T-helper 1 cell treated with Interleukin-12 subunit alpha and Interleukin-12 subunit beta and Interleukin-4 antibody, amounts not matched to agents 30 μg/mL and 1 μg/mL, for 36 hours (primary cell): ENCODE measurements at regions not wholly inside any gene's neighbourhood (a gene's known extent, or its start where the extent isn't known, plus 50 kb on each side); places are given as distances from the start of the nearest gene placed in this dataset.
"Not testable (repeated sequence)": the region's sequence is repeated elsewhere in the genome, so short reads cannot be mapped to it uniquely, and the experiment has no call there.

ENCODE experiments used
- H3K27ac Mint-ChIP-seq: one replicate; pipeline ENCODE4 v1.8.0; 2021; ENCODE audit warnings: mild to moderate bottlenecking, mixed read lengths
- H3K27me3 Mint-ChIP-seq: one replicate; pipeline ENCODE4 v1.8.0; 2021; ENCODE audit warnings: low read depth, mixed read lengths
- H3K36me3 Mint-ChIP-seq: one replicate; pipeline ENCODE4 v1.8.0; 2021; ENCODE audit warnings: low read depth, mixed read lengths
- H3K4me1 Mint-ChIP-seq: one replicate; pipeline ENCODE4 v1.8.0; 2021; ENCODE audit warnings: low read depth, mixed read lengths
- H3K4me3 Mint-ChIP-seq: one replicate; pipeline ENCODE4 v1.8.0; 2021; ENCODE audit warnings: mild to moderate bottlenecking, moderate library complexity, mixed read lengths
- H3K9me3 Mint-ChIP-seq: one replicate; pipeline ENCODE4 v1.8.0; 2021; ENCODE audit warnings: mixed read lengths

GRCh38 chr2:126979039-126980003, 80.6 kb downstream of the TEX51 start:
- no peaks in the 10 kb centered on the region for H3K4me1 Mint-ChIP-seq
- H3K27me3 Mint-ChIP-seq = peaks cover 3% of the 10 kb centered on the region
- H3K27ac Mint-ChIP-seq = no peak overlapping the region
- no peaks in the 10 kb centered on the region for H3K36me3 Mint-ChIP-seq
- no peaks in the 10 kb centered on the region for H3K9me3 Mint-ChIP-seq
- H3K4me3 Mint-ChIP-seq = no peak overlapping the region

- Mint-ChIP-seq H3K4me3 (no peak overlapping the region), H3K27ac (no peak overlapping the region), H3K36me3 (no peaks in the 10 kb centered on the region), H3K27me3 (peaks cover 13% of the 10 kb centered on the region), H3K4me1 (no peaks in the 10 kb centered on the region), H3K9me3 (no peaks in the 10 kb centered on the region)
Observed at GRCh38 chr2:126981476-126981875, 82.8 kb downstream of the TEX51 start.

GRCh38 chr2:126982935-126983334, 84.2 kb downstream of the TEX51 start:
- H3K4me3 Mint-ChIP-seq = no peak overlapping the region
- H3K4me1 Mint-ChIP-seq = no peaks in the 10 kb centered on the region
- no peaks in the 10 kb centered on the region for H3K9me3 Mint-ChIP-seq
- no peaks in the 10 kb centered on the region for H3K36me3 Mint-ChIP-seq
- peaks cover 18% of the 10 kb centered on the region for H3K27me3 Mint-ChIP-seq
- no peak overlapping the region for H3K27ac Mint-ChIP-seq

- Mint-ChIP-seq H3K9me3 (no peaks in the 10 kb centered on the region), H3K4me1 (no peaks in the 10 kb centered on the region), H3K27me3 (peaks cover 35% of the 10 kb centered on the region)
Observed at GRCh38 chr2:126986631-126987187, 88.0 kb downstream of the TEX51 start.

GRCh38 chr2:126988482-126988881, 89.8 kb downstream of the TEX51 start:
- H3K36me3 Mint-ChIP-seq = no peaks in the 10 kb centered on the region
- H3K27ac Mint-ChIP-seq = no peak overlapping the region
- H3K9me3 Mint-ChIP-seq = no peaks in the 10 kb centered on the region
- peaks cover 32% of the 10 kb centered on the region for H3K27me3 Mint-ChIP-seq
- H3K4me3 Mint-ChIP-seq = no peak overlapping the region
- no peaks in the 10 kb centered on the region for H3K4me1 Mint-ChIP-seq

More at GRCh38 chr2:126986631-126987187, 88.0 kb downstream of the TEX51 start:
- H3K36me3 Mint-ChIP-seq = no peaks in the 10 kb centered on the region
- H3K4me3 Mint-ChIP-seq = no peak overlapping the region
- H3K27ac Mint-ChIP-seq = no peak overlapping the region

GRCh38 chr2:126989064-126989463, 90.4 kb downstream of the TEX51 start:
- not testable (repeated sequence) for H3K4me3 Mint-ChIP-seq, H3K9me3 Mint-ChIP-seq, H3K4me1 Mint-ChIP-seq, H3K27ac Mint-ChIP-seq, H3K36me3 Mint-ChIP-seq
- H3K27me3 Mint-ChIP-seq = peaks cover 32% of the 10 kb centered on the region

- H3K4me3 Mint-ChIP-seq = no peak overlapping the region
Observed at GRCh38 chr2:126990200-126990599, 91.5 kb downstream of the TEX51 start.

GRCh38 chr2:126990605-126991532, 92.2 kb downstream of the TEX51 start:
- no peak overlapping the region for H3K4me3 Mint-ChIP-seq
- no peaks in the 10 kb centered on the region for H3K9me3 Mint-ChIP-seq
- H3K4me1 Mint-ChIP-seq = no peaks in the 10 kb centered on the region
- peaks cover 27% of the 10 kb centered on the region for H3K27me3 Mint-ChIP-seq
- no peaks in the 10 kb centered on the region for H3K36me3 Mint-ChIP-seq
- no peak overlapping the region for H3K27ac Mint-ChIP-seq

More at GRCh38 chr2:126990200-126990599, 91.5 kb downstream of the TEX51 start:
- Mint-ChIP-seq H3K27me3 (peaks cover 32% of the 10 kb centered on the region), H3K36me3 (no peaks in the 10 kb centered on the region), H3K27ac (no peak overlapping the region), H3K9me3 (no peaks in the 10 kb centered on the region), H3K4me1 (no peaks in the 10 kb centered on the region)

GRCh38 chr2:126994340-126994777, 95.7 kb downstream of the TEX51 start:
- Mint-ChIP-seq H3K4me3 (no peak overlapping the region), H3K27me3 (peaks cover 21% of the 10 kb centered on the region), H3K36me3 (no peaks in the 10 kb centered on the region), H3K27ac (no peak overlapping the region), H3K9me3 (no peaks in the 10 kb centered on the region), H3K4me1 (no peaks in the 10 kb centered on the region)

- H3K27ac Mint-ChIP-seq = no peak overlapping the region
- H3K4me3 Mint-ChIP-seq = no peak overlapping the region
- H3K9me3 Mint-ChIP-seq = no peaks in the 10 kb centered on the region
- H3K36me3 Mint-ChIP-seq = no peaks in the 10 kb centered on the region
- H3K4me1 Mint-ChIP-seq = no peaks in the 10 kb centered on the region
- peaks cover 10% of the 10 kb centered on the region for H3K27me3 Mint-ChIP-seq
Observed at GRCh38 chr2:126995621-126996377, 97.1 kb downstream of the TEX51 start.

- Mint-ChIP-seq H3K27me3 (peaks cover 9% of the 10 kb centered on the region), H3K27ac (no peak overlapping the region), H3K4me3 (no peak overlapping the region), H3K4me1 (no peaks in the 10 kb centered on the region), H3K36me3 (no peaks in the 10 kb centered on the region), H3K9me3 (no peaks in the 10 kb centered on the region)
Observed at GRCh38 chr2:126996378-126996699, 97.6 kb downstream of the TEX51 start.
